PC-9 (cell line): ENCODE measurements at regions not wholly inside any gene's neighbourhood (a gene's known extent, or its start where the extent isn't known, plus 50 kb on each side); places are given as distances from the start of the nearest gene placed in this dataset.

Experiments used
- BruUV-seq: library from RNA; stranded (reverse); fragments of 400-500 nt; replicated peaks from 2 replicates; lab custom pipeline; 2021; lab: Mats Ljungman, UMichigan
- CTCF ChIA-PET: fragments of 300-600 bp; sonication (Branson Sonifier 250); formaldehyde crosslinking; loops from one replicate; lab custom pipeline; 2022; ENCODE audit warnings: antibody characterized with exemption; lab: Charles Lee
- POLR2A ChIA-PET: fragments of 300-600 bp; sonication (Branson Sonifier 250); formaldehyde crosslinking; loops from one replicate; lab custom pipeline; 2022; ENCODE audit warnings: antibody characterized with exemption; ENCODE audit not compliant: unreplicated experiment; lab: Charles Lee
- DNase-seq, 2 experiments: peaks; one replicate each; pipeline versions ENCODE4 v3.0.0 to v3.0.0-alpha.2; 2015 to 2022; ENCODE audit warnings: mixed read lengths in 1 of 2
- H2AFZ ChIP-seq: fragments of 200-600 bp; sonication (generic); 2 replicates; pipeline ENCODE4 v1.8.1; 2017; ENCODE audit warnings: antibody characterized with exemption
- H3F3A ChIP-seq: fragments of 200-600 bp; sonication (generic); 2 replicates; pipeline ENCODE4 v1.8.1; 2017; ENCODE audit warnings: antibody characterized with exemption, mild to moderate bottlenecking, low read depth; ENCODE audit not compliant: insufficient read depth
- H3K27ac ChIP-seq: fragments of 200-600 bp; sonication (generic); 2 replicates; pipeline ENCODE4 v1.6.1; 2016; ENCODE audit warnings: mixed run types
- H3K27me3 ChIP-seq: fragments of 200-600 bp; sonication (generic); 2 replicates; pipeline ENCODE4 v1.6.1; 2016; ENCODE audit warnings: low read depth, mixed run types; ENCODE audit not compliant: insufficient read depth
- H3K36me3 ChIP-seq: fragments of 200-600 bp; sonication (generic); 2 replicates; pipeline ENCODE4 v1.6.1; 2016; ENCODE audit warnings: low read depth, mixed run types
- H3K4me1 ChIP-seq: fragments of 200-600 bp; sonication (generic); replicated peaks from 2 replicates; pipeline ENCODE4 v1.6.1; 2016; ENCODE audit warnings: mixed run types; ENCODE audit not compliant: insufficient read depth
- H3K4me2 ChIP-seq: fragments of 200-600 bp; sonication (generic); 2 replicates; pipeline ENCODE4 v1.6.1; 2017; ENCODE audit warnings: mixed run types
- H3K4me3 ChIP-seq: fragments of 200-600 bp; sonication (generic); 2 replicates; pipeline ENCODE4 v1.6.1; 2016; ENCODE audit warnings: mixed run types
- H3K79me2 ChIP-seq: fragments of 200-600 bp; sonication (generic); 2 replicates; pipeline ENCODE4 v1.6.1; 2017; ENCODE audit warnings: low read depth, mixed run types
- H3K9me2 ChIP-seq: fragments of 200-600 bp; sonication (generic); 2 replicates; pipeline ENCODE4 v1.8.1; 2017; ENCODE audit warnings: mild to moderate bottlenecking; ENCODE audit not compliant: insufficient read depth
- H3K9me3 ChIP-seq: fragments of 200-600 bp; sonication (generic); 2 replicates; pipeline ENCODE4 v1.8.1; 2016; ENCODE audit warnings: low read depth; ENCODE audit not compliant: insufficient read depth
- H4K20me1 ChIP-seq: fragments of 200-600 bp; sonication (generic); 2 replicates; pipeline ENCODE4 v1.8.1; 2017; ENCODE audit not compliant: insufficient read depth
- CTCF ChIP-seq: fragments of 200-600 bp; sonication (generic); conservative IDR thresholded peaks from 2 replicates; pipeline ENCODE4 v1.6.1; 2017; ENCODE audit warnings: mixed run types, antibody characterized with exemption, mild to moderate bottlenecking, moderate library complexity
- EZH2 ChIP-seq: fragments of 200-600 bp; sonication (generic); IDR thresholded peaks from 2 replicates; pipeline ENCODE4 v1.8.0; 2017; ENCODE audit warnings: antibody characterized with exemption, low read depth
- intact Hi-C: fragments of 100-400 bp; cut with micrococcal nuclease; formaldehyde crosslinking; loops from one replicate; pipeline ENCODE4 v1.10.0; 2022; ENCODE audit not compliant: unreplicated experiment

GRCh38 chr11:37572491-37573171, 974.6 kb upstream of the RAG2 start:
- H3K9me3 ChIP-seq: no peaks in the 10 kb centered on the region
- no peak for DNase-seq
- H3K27ac ChIP-seq: no peak overlapping the region
- H4K20me1 ChIP-seq: no peaks in the 10 kb centered on the region
- BruUV-seq: no TSS peak
- TF ChIP-seq EZH2 (no peak), CTCF (no peak)
- ChIA-PET CTCF (no interaction called here), POLR2A (no interaction called here)
- H3K4me1 ChIP-seq: no peaks in the 10 kb centered on the region
- no peak overlapping the region for H2AFZ ChIP-seq
- H3K36me3 ChIP-seq: no peaks in the 10 kb centered on the region
- H3K4me3 ChIP-seq: no peak overlapping the region
- no peaks in the 10 kb centered on the region for H3F3A ChIP-seq
- intact Hi-C loops: no loop called here
- H3K79me2 ChIP-seq: no peaks in the 10 kb centered on the region
- peaks cover 6% of the 10 kb centered on the region; the same call in 1 of the 2 replicates for H3K9me2 ChIP-seq
- no peak overlapping the region for H3K4me2 ChIP-seq
- no peaks in the 10 kb centered on the region for H3K27me3 ChIP-seq

- no peak for DNase-seq
- Histone ChIP-seq H3K79me2 (no peaks in the 10 kb centered on the region), H3K27me3 (no peaks in the 10 kb centered on the region), H3K4me3 (no peak overlapping the region), H3K4me1 (no peaks in the 10 kb centered on the region), H3K36me3 (no peaks in the 10 kb centered on the region), H3K27ac (no peak overlapping the region), H3K4me2 (no peak overlapping the region), H2AFZ (0 out of 2 replicates have a peak overlapping the region, but pooled peaks have one; percentile 19), H4K20me1 (no peaks in the 10 kb centered on the region), H3F3A (no peaks in the 10 kb centered on the region), H3K9me3 (no peaks in the 10 kb centered on the region), H3K9me2 (peaks cover 6% of the 10 kb centered on the region; the same call in 1 of the 2 replicates)
- ChIA-PET CTCF (interaction anchor here (0.7 kb wide), 1 partner anchor 1488 kb away, joined by 4 read pairs; no protein-coding TSS in a partner anchor), POLR2A (no interaction called here)
- TF ChIP-seq EZH2 (no peak), CTCF (no peak)
- no TSS peak for BruUV-seq
- intact Hi-C loops: no loop called here
These were observed 973.2 kb upstream of the RAG2 start for GRCh38 chr11:37571246-37571645.

- intact Hi-C loops: no loop called here
- ChIA-PET POLR2A (no interaction called here), CTCF (no interaction called here)
- Histone ChIP-seq H2AFZ (peak overlapping the region; percentile 57), H3K4me3 (no peak overlapping the region), H3K27ac (no peak overlapping the region), H3K4me1 (peaks cover 7% of the 10 kb centered on the region), H3K9me2 (peaks cover 7% of the 10 kb centered on the region; the same call in 1 of the 2 replicates), H3K4me2 (no peak overlapping the region), H3F3A (no peaks in the 10 kb centered on the region), H3K36me3 (no peaks in the 10 kb centered on the region), H4K20me1 (no peaks in the 10 kb centered on the region), H3K9me3 (no peaks in the 10 kb centered on the region), H3K27me3 (no peaks in the 10 kb centered on the region), H3K79me2 (no peaks in the 10 kb centered on the region)
- no TSS peak for BruUV-seq
- no peak for DNase-seq
- TF ChIP-seq EZH2 (no peak), CTCF (no peak)
These were observed 963.0 kb upstream of the RAG2 start for GRCh38 chr11:37560991-37561390.
